ENCODE measurements at regions not wholly inside any gene's neighbourhood (a gene's known extent, or its start where the extent isn't known, plus 50 kb on each side); places are given as distances from the start of the nearest gene placed in this dataset.

DNA sequence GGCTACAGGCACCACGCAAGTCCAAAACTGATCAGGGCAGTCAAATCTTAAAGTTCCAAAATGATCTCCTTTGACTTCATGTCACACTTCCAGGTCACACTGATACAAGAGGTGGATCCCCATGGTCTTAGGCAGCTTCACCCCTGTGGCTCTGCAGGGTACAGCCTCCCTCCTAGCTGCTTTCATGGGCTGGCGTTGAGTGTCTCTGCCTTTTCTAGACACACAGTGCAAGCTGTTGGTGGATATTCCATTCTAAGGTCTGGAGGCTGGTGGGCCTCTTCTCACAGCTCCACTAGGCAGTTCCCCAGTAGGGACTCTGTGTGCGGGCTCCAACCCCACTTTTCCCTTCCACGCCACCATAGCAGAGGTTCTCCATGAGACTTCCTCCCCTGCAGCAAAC lies 838.2 kb upstream of the CHAC2 start:
- no peak for DNase-seq

DNA sequence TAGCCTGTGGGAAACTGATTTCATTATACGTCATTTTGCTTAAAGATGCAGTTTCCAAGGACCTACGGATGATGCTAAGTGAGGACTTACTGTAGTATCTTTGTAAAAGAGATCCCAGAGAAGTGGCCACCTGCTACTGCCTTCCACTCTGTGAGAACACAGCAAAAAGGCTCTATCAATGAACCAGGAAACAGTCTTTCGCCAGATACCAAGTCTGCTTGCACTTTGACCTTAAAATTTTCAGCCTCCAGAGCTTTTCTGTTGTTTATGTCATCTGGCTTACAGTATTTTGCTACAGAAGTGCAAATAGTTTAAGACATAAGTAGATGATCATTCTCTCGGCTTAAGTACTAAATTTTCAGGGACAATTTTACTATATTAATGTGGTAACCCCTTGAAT lies 847.9 kb upstream of the CHAC2 start:
- DNase-seq = no peak

DNA sequence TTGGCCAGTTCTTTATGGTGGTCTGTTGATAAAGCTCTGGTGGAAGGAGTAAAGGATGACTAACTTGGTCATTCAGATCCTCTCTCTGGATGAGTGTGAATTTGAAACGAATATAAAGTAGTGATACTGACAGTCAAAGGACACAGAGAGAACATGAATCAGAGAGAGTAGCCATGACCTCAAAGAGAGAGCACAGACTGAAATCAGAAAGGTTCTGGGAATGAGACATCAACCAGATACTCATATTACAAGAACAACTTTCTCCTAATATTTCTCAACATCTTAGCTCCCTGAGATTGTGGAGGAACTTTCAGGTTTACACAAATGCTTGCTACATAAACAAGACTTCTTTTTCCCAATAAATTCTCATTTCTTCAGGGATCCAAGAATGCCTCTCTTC lies 849.1 kb upstream of the CHAC2 start:
- DNase-seq = no peak

DNA sequence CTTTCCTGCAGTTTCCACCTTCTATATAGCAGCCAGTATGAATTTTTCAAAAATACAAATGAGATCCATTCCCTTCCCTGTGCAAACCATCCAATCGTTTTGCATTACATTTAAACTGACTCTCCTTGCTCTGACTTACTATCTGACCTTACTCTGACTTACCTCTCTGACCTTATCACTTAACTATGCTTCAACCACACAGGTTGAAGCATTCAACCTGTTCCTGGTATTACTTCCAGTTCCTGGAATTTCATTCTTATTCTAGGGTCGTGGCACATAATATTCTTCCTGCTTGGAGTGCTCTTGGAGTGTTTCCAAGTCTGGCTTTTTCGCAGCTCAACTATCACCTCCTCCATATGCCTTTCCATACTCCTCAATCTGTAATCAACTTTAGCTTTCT lies 850.6 kb upstream of the CHAC2 start:
- no peak for DNase-seq

DNA sequence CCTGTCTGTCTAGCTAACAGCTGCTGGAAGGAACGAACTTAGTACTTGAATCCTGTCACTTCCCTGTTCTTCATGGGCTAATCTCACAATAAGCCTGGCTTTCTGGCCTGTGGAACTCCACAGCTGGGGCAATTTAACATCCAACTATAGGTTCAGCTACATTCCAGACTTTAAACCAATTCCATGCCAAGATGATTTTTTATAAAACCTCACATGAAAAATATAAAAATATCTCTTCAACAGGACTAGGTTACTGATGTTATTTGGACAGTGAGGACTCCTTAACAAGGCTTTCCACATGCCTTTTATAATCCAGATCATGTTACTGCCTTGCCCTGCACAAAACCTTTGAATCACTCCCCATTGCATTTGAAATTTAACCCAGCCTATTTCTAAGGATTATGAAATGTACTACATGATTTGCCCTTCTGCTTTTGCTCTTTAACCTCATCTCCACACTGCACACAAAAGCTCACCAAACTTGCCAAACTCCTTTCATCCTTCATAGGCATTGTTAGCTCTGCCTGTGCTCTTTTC lies 863.2 kb upstream of the CHAC2 start:
- no peak for DNase-seq

DNA sequence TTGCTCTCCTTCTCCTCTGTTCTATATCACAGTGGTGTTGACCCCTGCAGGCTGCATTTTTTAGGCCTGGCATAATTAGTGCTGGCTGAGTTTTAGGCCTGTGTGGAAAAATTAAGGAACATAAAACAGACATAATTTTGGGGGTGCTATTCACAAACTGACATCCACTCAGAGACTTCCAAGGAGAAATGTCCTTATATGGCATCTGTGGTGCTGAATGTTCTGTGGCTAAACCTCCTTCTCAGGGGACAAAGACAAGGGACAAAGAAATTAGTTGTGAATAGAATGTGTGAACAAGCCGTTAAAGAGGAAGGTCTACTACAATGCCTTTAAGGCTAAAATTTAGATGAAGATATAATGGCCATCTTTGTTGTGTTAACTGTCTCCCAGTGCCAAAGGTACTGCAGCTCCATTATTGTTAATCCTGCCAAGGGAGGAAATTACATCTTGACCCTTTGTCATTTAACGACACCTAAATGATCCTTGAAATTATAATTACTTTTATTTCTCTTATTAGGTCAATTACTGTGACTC lies 870.0 kb upstream of the CHAC2 start:
- DNase-seq = no peak

DNA sequence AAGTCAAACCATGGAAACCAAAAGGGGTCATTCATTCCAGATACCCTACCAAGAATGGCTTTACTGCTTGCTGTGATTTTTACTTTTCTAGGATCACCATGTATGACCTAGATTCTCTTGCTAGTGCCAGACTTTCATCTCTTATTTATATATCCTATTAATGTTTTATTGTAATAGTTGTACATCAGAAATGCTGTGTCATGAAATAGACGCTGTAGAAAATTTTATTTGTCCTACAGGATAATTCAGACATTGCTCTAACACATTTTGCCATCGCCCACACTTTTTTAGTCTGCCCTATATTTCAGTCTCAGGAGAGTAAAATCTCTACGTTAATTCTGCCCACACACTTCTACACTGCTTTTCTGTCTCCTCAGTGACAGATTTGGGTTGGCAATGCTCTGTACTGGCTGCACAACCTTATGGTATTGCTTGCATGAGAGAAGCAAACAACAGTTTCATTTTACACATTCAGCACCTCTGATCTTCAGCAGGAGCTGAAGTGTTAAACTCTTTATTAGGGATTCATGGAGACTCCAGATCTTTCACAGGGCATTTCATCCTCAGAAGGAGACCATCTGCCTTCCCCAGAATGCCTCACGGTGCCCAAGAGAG lies 871.8 kb upstream of the CHAC2 start:
- no peak for DNase-seq

DNA sequence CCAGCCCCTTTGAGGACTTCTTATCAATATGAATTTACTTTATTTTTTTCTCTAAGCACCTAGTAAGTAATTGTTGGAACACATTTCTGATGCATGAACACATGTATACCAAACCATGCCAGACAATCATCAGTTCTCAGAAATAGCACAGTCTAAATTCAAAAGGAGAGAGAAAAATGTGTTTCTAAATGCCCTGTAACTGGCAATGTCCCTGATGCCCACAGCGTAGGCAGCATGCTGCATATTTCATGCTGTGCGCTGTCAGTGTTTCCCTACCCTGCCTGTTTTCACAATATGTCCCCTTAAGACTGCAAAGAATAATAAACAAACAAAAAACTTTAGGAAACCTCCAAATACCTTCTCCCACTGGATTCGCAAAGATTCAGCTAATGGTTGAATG lies 881.0 kb upstream of the CHAC2 start:
- DNase-seq = no peak

DNA sequence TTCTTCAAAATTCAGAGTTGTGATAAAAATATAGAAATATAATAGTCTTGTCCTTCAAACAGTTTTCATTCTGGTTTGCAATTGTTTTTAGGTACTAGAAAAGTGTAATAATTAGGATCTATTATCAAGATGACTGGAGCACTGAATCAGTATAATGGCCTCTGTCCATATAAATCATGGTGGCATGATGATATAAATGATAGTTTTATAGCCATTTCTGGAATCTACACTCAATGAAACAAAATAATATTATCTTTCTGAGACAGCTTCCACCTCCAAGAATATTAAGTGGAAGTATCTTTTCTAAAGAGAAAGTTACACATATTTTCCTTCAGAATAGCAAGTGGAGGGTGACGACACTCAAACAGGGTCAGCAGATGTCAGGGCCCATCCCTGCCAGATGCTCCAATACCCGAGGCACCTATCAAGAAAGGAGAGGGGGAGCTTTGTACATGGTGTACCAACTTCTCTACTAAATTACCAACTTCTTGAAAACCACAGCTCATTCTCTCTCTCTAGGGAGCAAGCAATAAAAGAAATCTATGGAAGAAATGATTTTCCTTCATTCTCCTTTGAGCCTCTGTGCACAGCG lies 882.7 kb upstream of the CHAC2 start:
- no peak for DNase-seq

DNA sequence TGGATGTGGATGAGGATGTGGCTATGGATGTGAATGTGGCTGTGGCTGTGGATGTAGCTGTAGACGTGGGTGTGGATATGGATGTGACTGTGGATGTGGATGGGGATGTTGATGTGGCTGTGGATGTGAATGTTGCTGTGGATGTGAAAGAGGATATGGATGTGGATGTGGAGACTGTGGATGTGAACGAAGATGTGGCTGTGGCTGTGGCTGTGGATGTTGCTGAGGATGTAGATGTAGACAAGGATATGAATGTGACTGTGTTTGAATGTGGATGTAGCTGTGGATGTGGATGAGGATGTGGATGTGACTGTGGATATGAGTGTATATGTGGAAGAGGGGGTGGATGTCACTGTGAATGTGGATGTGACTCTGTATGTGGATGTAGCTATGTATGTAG lies 884.6 kb upstream of the CHAC2 start:
- no peak for DNase-seq

DNA sequence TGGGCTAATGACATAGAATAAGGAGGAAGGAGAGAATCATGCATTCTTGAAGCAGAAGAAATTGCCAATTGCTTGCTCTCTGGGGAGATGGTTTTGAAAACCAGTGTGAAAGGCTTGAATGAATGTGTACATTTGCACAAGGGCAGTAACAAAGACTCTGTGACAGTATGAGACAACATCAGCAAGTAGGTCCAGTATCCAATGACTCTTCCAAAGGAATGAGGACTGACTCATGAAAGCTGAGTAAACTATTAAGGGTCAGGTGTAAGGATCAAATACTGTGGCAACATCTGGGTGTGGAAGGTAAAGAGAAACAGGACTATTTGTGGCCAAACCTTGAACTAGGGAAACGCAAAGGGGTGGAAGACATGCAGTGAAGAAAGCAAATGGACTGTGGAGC lies 886.0 kb upstream of the CHAC2 start:
- no peak for DNase-seq

DNA sequence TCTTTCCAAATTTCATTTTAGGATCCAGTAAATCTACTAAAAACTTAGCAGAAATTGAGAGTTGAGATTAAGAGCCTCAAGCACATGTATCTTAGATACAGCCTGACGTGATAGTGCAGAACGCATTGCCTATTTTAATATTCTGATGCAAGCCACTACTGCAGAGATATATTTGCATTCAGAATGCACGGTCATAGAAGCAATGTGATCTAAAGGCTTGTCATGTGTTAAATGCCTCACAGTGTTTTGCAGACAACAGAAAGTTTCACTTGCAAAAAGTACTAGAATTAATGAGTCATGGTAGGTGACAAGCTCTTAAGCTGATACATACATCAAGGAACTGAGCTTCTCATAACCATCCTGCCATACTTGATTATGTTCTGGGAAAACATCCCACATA lies 886.7 kb upstream of the CHAC2 start:
- DNase-seq = no peak

DNA sequence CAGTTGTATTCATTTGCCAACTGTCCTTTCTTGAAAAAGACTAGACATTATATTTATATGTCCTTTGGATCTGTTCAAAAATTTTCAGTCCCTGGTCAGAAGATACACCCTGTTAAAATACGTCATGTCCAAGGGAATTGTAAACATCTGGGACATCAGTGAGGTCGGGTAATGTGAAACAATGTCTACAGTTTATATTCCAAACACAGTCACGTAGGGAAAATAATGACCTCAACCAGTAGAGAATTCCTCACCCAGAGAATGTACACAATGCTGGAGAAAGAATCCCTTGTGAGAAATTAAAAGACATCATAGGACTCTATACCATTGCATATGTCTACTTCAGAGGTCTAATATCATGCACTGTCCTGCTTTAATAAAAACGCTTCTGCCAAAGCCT lies 888.0 kb upstream of the CHAC2 start:
- DNase-seq = no peak

DNA sequence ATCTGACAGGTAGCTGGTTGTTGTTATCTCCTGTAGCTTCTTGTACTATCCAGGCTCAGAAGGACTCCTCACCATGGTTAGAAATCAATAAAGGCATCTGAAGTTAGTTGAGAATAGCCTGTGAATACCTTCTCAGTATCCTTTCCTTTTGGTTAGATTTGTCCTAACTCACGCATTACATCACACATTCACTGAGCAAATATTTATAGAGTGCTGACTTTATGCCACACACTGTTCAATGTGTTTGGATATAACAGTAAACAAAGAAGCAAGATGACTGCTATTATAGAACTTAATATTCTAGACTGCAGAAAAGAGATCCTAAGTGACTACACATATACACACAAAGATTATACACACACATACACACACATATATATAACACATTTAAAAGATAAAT lies 889.9 kb upstream of the CHAC2 start:
- DNase-seq = no peak

DNA sequence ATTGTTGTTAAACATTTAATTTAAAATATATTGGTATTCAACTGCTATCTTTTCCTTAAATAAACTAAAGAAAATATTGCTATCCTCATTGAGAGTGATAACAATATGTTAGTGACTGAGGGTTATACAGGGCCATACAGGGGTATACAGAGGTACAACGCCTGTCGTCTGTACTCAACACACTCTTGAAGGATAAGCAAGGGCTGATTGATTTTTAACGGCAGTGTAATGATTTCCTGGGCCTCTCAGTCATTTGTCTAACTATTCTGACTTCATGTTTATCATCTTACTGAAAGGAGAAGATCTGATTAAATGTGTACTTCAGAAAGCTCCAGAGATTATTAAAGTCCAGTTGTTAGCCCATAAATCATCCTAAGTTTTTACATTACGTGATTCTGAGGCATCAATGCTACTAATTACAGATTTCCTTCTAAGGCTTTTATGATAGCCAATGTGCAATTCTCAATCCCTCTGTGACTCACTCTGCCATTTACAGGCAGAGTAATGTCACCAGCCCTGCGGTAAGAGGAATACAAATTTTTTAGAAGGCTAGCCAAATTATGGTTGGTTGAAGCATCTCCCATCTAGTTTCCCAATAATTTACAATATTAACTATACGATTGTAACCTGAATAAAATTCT lies 893.0 kb upstream of the CHAC2 start:
- DNase-seq = no peak

DNA sequence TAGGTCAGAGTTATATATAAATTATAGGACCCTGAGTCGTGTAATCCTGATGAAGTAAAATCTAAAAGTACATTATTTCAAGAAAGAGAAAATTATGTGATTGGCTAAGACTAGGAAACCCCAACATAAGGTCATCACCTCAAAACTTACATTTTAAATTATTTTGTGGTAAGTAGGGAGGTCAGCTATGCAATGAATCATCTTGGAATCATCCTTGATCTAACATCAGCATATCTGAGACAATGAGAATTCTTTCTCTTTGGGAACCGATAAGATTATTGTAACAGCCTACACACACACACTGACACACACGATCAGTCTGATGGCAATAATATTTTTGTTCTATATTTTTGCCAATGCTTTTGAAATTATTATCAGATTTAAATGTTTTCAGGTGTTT lies 904.8 kb upstream of the CHAC2 start:
- DNase-seq = no peak

DNA sequence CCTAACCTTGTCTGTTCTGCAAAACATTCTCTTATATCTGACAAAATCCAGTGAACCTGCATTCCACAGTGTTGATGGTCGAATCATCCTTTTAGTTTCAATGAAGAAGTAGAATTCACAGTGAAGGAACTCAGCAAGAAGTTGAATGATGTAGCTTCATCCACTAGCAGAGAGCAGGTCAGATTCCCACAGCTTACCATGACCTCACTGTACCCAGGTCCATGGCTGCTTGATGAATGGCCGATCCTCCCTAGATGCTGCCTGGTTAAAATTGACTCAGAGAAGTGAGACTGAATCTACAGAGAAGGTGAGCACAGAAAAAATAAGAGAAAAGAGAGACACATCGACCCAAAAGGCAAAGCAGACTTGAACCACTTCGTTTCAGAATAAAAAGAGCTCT lies 906.0 kb upstream of the CHAC2 start:
- DNase-seq = no peak

DNA sequence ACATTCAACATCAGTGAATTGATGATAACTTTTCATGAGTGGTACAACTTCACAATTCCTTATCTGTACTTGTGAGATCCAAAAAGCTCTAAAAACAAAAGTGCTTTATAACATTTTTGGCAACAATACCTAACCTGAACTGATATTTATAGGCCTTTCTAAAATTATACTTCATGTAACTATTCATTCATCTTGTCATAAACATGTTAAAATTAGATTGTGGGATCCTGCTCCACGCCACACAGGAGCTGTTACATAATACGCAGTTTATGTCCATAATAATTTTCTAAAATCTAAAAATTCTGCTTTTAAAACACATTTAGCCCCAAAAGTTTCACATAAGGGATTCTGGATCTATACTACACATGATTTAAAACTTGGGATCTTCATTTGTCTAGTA lies 908.5 kb upstream of the CHAC2 start:
- no peak for DNase-seq

DNA sequence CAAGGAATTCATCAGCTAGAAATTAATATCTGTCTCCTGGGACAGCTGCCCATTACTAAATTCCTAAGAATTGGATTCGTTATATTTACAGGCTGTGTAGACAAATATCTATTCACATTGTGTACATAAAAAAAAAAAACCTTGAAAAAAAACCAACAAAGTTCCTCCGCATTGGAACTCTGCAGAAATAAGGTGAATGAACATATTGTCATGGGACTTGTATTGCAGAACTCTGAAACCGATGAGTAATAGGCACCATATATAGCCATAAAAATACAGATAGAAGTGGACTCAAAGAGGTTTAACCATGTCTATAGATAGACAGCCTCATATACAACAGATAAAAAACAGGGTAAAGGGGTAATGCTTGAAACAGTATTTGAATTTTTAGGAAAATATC lies 909.9 kb upstream of the CHAC2 start:
- DNase-seq = no peak

DNA sequence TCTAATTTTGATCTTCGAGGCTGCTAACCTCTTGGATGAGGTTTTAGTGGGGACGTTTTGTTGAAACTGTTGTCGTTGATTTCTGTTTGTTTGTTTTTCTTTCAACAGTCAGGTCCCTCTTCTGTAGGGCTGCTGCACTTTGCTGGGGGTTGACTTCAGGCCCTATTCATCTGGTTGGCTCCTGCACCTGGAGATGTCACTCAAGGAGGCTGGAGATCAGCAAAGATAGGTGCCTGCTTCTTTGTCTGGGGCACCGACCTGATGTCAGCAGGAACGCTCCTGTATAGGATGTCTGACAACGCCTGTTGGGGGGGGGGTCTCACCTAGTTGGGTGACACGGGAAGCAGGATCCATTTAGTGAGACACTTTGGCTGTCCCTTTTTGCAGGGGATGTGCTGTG lies 915.6 kb upstream of the CHAC2 start:
- DNase-seq = no peak

DNA sequence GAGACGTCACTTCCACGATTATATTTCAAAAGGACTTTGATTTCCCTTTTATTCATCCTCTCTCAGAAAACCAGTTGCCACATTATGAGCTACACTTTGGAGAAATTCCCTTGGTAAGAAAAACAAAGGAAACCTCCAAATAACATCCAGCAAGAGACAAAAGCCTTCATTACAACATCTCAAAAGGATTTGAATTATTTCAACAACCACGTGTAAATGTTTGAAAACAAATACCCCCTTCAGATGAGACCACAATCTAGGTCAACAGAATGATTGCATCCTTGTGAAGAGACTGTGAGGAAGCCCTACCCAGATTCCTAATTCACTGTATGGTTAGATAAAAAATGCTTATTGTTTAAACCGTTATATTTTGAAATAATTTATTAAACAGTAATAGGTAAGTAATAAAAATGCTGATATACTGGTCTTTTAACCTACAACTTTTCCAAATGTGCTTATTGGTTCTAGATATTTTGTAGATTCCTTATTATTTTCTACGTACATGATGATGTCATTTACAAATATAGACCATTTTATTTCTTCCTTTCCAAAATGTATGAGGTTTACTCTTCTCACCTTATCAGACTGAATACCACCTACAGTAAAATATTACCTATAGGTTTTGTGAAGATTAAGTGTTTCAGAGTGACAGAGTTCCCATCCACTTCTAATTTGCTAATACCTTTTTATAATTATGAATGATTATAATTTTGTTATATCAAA lies 922.7 kb upstream of the CHAC2 start:
- DNase-seq = no peak

DNA sequence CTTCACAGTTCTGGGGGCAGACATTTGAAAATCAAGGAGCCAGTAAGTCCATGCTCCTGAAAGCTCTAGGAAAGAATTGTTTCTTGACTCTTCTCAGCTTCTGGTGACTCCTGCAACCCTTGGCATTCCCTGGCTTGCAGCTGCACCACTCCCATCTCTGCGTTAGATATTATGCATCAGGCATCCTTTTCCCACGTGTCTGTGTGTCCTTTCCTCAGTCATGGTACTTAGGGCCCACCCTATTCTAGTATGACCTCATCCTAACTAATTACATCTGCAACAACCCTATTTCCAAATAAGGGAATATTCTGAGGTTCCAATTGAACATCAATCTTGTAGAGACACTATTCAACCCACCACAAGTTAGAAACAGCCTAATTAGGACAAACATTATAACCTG lies 931.7 kb upstream of the CHAC2 start:
- no peak for DNase-seq

DNA sequence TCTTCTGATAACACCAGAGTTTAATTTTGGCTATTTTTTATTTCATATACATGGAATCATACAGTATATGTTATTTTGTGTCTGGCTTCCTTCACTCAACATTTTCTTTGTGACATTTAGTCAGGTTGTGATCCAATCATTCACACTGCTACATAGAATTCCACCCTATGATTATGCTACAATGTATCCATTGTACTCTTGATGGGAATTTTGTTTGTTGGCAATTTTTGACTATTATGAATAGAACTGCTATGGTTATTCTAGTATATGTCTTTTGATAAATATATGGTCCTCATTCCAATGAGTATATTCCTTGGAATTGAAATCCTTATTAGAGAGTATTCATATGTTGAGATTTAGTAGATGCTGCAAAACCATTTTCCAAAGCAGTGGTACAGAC lies 936.4 kb upstream of the CHAC2 start:
- DNase-seq = no peak

DNA sequence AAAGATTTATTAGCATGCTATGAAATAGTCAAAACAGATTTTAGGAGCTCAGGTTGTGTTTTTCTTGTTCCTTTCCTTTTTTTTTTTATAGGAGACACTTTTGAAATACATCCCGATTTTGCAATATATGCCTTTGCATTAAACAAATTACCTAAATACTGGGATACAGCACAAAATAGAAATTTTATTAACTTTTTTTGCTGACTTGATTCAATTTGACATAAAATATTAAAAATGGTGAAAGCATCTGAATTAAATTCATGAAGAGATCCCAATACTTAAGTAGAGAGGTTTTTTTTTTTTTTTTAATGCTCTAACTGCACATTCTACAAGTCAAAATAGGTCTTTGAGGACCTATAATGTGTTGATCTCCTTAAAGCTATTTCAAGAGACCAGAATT lies 939.5 kb upstream of the CHAC2 start:
- DNase-seq = no peak
